HG03097 (cell line): ENCODE measurements at regions not wholly inside any gene's neighbourhood (a gene's known extent, or its start where the extent isn't known, plus 50 kb on each side); places are given as distances from the start of the nearest gene placed in this dataset.

Source experiments
- ATAC-seq: cut with Tn5 transposase; IDR thresholded peaks from one replicate; pipeline ENCODE4 v1.9.1; 2021; ENCODE audit not compliant: unreplicated experiment, low FRiP score

GRCh38 chr5:51271261-51271660 lies 112.0 kb upstream of the ISL1 start:
- ATAC-seq, result no peak

- ATAC-seq, result no peak
These were observed 110.2 kb upstream of the ISL1 start for GRCh38 chr5:51273021-51273420.

GRCh38 chr5:51273871-51274270 lies 109.4 kb upstream of the ISL1 start:
- no peak for ATAC-seq

GRCh38 chr5:51275428-51275827 lies 107.8 kb upstream of the ISL1 start:
- no peak for ATAC-seq

GRCh38 chr5:51276250-51276649 lies 107.0 kb upstream of the ISL1 start:
- no peak for ATAC-seq

- no peak for ATAC-seq
These were observed 104.7 kb upstream of the ISL1 start for GRCh38 chr5:51278539-51278938.

GRCh38 chr5:51279983-51280706 lies 103.1 kb upstream of the ISL1 start:
- ATAC-seq, result no peak

- ATAC-seq, result no peak
These were observed 97.2 kb upstream of the ISL1 start for GRCh38 chr5:51286046-51286445.

GRCh38 chr5:51302343-51302742 lies 80.9 kb upstream of the ISL1 start:
- no peak for ATAC-seq

GRCh38 chr5:51326844-51327243 lies 56.4 kb upstream of the ISL1 start:
- no peak for ATAC-seq
